ENCODE measurements at regions not wholly inside any gene's neighbourhood (a gene's known extent, or its start where the extent isn't known, plus 50 kb on each side); places are given as distances from the start of the nearest gene placed in this dataset.

DNA sequence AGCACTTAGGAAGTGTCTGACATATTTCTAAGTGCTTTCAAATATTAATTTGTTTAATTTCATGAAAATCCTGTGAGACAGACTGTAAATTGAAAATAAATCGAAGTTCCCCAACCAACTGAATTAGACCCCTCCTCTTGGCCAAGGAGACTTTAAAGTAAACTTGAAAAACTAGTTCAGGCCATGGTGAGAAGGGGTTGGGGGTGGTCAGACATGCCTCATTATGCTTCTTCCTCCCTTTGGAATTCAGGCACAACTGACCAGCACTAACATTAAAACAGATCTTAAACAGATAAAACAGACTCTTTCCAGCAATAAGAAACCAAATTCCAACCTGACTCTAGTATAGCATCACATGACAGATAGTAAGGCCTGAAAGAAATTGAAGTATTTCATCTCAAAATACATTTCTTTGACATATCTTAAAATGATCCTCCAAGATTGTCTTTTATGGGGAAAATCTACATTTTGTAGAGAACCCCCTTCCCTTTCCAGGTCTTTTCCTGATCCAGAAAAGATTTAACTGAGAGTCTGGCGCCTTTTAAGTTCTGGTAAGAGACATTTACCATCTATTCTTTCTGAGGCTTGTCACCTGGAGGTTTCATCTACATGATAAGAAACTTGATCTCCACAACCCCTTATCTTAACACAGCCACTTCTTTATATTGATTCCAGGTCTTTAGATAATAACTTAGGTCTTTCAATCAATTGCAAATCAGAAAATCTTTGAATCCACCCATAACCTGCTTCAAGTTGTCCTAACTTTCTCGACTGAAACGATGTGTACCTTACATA is 336.5 kb downstream of the PCDH20 start:
- TF ChIP-seq CTCF (IDR thresholded peaks at IDR 0.05) (no peak), POLR2A (IDR thresholded peaks at IDR 0.05) (no peak), EP300 (IDR thresholded peaks at IDR 0.05; ENCODE audit: low read depth) (no peak)

Data from transverse colon (tissue), 3 donors.